G401.6 (cell line): ENCODE measurements at regions not wholly inside any gene's neighbourhood (a gene's known extent, or its start where the extent isn't known, plus 50 kb on each side); places are given as distances from the start of the nearest gene placed in this dataset.

Experiments
- FAIRE-seq: peaks from 2 replicates; lab custom pipeline; 2012; peaks lifted over from hg19 to GRCh38; lab: Jason Lieb, UNC

- no peak for FAIRE-seq
These were observed 998.0 kb downstream of the DSC3 start for GRCh38 chr18:30044496-30044895.

DNA sequence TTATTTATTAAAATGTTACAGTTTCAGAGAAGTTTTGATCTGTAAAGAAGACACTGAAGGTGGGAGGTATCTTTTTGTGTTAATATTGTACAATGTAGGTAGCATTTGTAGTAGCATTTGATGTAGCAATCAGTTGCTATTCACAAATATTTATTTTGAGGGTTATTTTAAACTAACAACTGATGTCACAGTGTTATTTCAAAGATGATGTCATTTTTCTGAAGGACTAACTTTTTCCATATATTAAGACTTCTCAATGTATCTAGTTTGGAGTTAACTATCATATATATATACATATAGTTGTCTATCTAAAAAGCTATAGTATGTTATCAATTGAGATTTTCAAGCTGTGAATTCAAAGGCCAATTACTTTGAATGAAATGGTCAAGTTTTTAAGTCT lies 1003.3 kb downstream of the DSC3 start:
- FAIRE-seq = no peak

GRCh38 chr18:30034818-30035217 lies 1007.7 kb downstream of the DSC3 start:
- FAIRE-seq = no peak

GRCh38 chr18:30016179-30016578 lies 1026.4 kb downstream of the DSC3 start:
- FAIRE-seq = no peak

DNA sequence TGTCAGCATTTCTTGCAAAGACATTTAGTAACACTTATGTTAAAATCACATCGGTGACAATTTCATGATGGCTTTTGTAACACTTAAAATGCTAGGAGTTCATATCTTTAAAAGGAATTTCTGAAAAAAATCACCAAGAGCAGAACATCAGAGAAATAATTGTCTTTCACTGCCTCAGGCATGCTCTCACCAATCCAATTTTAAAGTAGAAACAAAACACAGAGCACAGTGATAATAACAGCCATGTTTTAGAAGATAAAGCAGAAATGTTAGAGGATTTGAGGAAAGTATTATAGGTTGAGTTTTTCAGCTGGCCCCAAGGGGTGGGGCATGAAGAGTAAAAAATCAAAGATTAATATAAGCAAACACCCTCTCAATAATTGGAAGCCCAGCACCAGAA lies 1037.6 kb downstream of the DSC3 start:
- no peak for FAIRE-seq

DNA sequence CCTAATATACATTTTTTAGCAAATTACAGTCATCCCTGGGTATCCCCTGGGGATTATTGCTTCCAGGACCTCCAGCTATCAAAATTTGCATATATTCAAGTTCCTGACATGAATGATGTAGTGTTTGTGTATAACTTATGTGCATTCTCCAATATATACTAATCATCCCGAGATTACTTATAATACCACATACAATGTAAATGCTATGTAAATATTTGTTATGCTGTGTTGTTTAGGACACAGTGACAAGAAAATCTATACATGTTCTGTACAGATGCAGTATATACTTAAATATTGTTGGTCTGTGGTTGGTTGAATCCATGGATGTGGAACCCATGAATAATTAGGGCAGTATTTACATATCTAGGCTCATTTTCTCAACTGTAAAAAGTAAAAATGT lies 1060.3 kb downstream of the DSC3 start:
- FAIRE-seq = no peak

DNA sequence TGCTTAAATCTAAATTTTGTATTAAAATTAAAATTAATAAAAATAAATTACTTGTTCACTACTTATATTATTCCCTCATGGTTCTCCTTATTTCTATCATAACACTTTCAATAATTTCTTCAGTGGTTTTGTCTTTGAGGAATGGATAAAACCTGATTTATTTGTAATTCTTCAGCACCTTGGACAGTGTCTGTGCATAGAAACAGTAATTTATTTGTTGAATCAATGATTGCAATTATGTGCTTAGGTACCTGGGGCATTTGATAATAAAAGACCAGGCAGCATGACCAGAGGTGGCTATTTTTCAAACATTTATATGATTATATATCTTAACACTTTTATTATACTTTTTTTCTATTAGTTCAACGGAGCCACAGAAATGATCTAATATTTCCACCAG lies 1062.7 kb downstream of the DSC3 start:
- no peak for FAIRE-seq

- no peak for FAIRE-seq
These were observed 1072.7 kb downstream of the DSC3 start for GRCh38 chr18:29969876-29970275.

GRCh38 chr18:29962579-29962978 lies 1080.0 kb downstream of the DSC3 start:
- no peak for FAIRE-seq

- peak; percentile 71 for FAIRE-seq
These were observed 1082.0 kb downstream of the DSC3 start for GRCh38 chr18:29960539-29960938.

DNA sequence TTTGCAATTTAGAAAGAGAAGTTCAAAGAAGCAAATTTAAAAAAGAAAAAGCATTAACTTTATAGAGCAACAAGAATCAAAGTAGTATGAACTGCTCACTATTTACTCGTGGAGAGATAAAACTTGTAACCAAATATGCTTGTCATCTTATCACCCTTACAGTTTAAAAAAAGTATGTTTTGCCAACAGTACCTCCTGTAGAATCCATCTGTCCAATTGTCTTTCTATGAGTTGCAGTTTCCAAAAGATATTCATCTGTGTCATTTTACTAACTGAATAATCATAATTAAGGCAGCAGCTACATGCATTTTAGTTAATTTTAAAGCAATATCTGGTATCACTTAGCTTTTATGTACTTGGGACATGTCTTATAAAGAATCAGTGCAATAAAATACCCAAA lies 1112.3 kb downstream of the DSC3 start:
- no peak for FAIRE-seq

- FAIRE-seq = no peak
These were observed 1114.5 kb downstream of the DSC3 start for GRCh38 chr18:29928081-29928480.

DNA sequence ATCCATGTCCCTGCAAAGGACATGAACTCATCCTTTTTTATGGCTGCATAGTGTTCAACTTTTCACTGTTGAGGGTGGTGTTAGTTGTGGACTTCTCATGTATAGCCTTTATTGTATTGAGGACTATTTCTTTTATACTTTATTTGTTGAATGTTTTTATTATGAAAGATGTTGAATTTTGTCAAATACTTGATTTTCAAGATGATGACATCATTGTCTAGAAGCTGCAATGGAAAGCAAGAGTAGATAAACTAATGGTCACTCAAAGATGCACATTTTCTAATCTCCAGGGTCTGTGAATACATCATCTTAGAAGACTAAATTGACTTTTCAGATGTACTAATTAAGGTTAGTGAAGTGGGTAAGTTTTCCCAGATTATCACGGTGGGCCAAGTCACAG lies 1117.0 kb downstream of the DSC3 start:
- no peak for FAIRE-seq

GRCh38 chr18:29912351-29912750 lies 1130.2 kb downstream of the DSC3 start:
- FAIRE-seq = no peak

DNA sequence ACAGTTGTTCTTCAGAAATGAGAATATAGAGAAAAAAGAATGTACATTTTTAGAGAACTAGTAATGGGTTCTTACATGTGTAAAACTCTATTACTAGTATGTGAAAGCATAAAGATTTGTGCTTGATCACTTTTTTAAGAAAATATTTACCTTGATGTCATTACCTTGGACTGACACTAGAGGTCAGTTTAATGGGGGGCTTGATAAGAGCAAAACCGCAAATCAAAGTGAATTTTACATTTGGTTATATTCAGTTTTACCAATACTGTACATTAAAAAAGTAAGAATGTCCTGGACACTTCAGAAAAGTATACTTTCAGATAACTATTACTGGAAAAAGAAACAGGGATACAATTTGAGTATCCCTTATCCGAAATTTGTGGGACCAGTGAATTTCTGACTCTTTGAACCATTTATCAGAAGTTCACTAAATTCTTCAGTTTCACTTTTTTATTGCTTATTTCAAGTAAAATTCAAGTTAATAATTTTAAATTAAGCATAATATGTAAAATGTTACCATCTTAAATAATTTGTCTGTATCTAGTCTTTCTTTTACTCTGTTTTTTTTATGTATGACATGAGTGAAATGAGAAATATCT lies 1149.5 kb downstream of the DSC3 start:
- FAIRE-seq = peak; percentile 49

- no peak for FAIRE-seq
These were observed 1159.4 kb downstream of the DSC3 start for GRCh38 chr18:29883114-29883513.

DNA sequence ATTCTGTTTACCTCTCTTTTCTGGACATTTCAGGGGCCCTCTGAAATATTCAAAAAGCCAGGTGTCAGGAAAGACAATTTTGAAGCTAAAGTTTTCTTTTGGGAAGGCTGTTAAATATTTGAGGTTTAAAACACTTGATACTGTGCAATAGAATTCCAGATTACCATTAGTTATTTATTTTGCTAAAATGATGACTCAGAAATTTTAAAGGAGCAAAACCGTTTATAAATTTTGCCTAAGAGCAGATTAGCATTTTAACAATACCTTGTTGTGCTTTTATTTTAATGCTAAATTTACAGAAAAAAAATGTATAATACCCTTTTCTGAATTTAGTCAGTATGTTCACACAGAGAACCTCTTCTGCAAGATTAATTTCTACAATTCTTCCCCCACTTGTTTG lies 1159.9 kb downstream of the DSC3 start:
- no peak for FAIRE-seq

DNA sequence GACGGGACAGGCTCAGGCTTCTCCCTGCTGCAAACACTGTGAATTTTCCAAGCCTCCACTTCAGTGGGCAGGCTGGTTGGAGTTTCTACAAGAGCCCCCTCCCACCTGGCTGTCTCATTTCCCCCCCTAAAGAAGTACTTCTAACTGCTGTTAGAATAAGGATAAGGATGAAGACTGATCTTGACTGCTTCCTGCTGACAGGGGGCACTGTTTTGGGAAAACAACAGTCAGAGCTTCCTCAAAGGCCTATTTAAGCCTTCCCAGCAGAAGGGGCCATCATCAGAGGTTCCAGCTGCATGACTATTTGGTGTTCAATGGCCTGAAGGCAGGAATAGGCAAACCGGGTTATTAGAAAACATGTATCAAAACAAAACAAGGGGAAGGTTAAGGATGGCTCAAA lies 1162.8 kb downstream of the DSC3 start:
- no peak for FAIRE-seq

GRCh38 chr18:29874519-29875098 lies 1167.9 kb downstream of the DSC3 start:
- peak; percentile 64 for FAIRE-seq

- no peak for FAIRE-seq
These were observed 1169.3 kb downstream of the DSC3 start for GRCh38 chr18:29873211-29873610.

- FAIRE-seq = no peak
These were observed 1171.3 kb downstream of the DSC3 start for GRCh38 chr18:29871246-29871645.

- no peak for FAIRE-seq
These were observed 1179.7 kb downstream of the DSC3 start for GRCh38 chr18:29862824-29863223.

GRCh38 chr18:29855637-29856036 lies 1186.9 kb downstream of the DSC3 start:
- FAIRE-seq = no peak

DNA sequence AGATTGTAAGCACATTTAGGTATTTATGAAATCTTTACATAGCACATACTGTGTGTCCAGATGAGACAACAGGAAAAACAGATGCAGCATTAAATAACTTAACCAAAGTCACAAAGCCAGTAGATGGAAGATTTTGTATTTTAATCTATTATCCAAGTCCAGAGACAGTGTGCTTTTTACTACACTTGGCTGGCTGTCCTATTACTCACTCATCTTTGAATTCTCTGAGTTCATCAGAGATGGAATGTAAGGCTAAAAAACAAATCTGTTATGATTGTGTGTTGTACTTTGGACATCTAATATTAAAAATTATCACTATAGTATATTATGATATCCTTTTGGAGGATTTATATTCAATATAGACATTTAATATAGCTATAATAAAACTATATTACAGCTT lies 1189.4 kb downstream of the DSC3 start:
- no peak for FAIRE-seq

DNA sequence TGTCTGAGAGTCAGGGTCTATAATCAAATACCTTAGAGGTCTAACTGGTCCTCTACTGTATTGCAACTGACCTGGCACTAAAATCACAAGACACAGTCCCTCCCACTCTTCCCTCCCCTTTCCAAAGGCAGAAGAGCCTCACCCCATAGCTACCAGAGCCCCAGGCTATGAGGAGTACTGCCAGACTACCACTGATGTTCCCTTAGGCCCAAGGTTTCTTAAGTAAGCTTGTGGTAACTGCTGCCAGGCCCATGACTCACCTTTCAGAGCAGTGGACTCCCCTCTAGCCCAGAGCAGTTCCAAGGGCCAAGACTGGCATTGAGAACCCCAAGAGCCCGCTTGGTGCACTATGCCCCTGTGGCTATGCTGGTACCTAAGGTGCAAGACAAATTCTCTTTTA lies 1193.4 kb downstream of the DSC3 start:
- no peak for FAIRE-seq
